ENCODE measurements at regions not wholly inside any gene's neighbourhood (a gene's known extent, or its start where the extent isn't known, plus 50 kb on each side); places are given as distances from the start of the nearest gene placed in this dataset.

GRCh38 chr3:187522293-187522692 is 147.9 kb downstream of the SST start:
- no peak for DNase-seq
- peak overlapping the region; percentile 9 for H3K27ac ChIP-seq (replicated peaks)
- H3K9me3 ChIP-seq (replicated peaks), result no peaks in the 10 kb centered on the region
- no peak overlapping the region for H3K4me3 ChIP-seq
- TF ChIP-seq CTCF (IDR thresholded peaks at IDR 0.05; ENCODE audit: borderline replicate concordance), result no peak
- peaks cover 3% of the 10 kb centered on the region for H3K27me3 ChIP-seq (ENCODE audit: low read depth)
- no peaks in the 10 kb centered on the region for H3K36me3 ChIP-seq
- intact Hi-C loops (cut with micrococcal nuclease), result no loop called here
- peaks cover 4% of the 10 kb centered on the region for H3K4me1 ChIP-seq

- H3K27ac ChIP-seq (replicated peaks), result no peak overlapping the region
- intact Hi-C loops (cut with micrococcal nuclease), result no loop called here
- no peak for DNase-seq
- H3K27me3 ChIP-seq (ENCODE audit: low read depth), result no peaks in the 10 kb centered on the region
- H3K4me3 ChIP-seq, result no peak overlapping the region
- H3K9me3 ChIP-seq (replicated peaks), result no peaks in the 10 kb centered on the region
- H3K4me1 ChIP-seq, result peaks cover 4% of the 10 kb centered on the region
- TF ChIP-seq CTCF (IDR thresholded peaks at IDR 0.05; ENCODE audit: borderline replicate concordance), result no peak
- H3K36me3 ChIP-seq, result no peaks in the 10 kb centered on the region
These were observed 148.6 kb downstream of the SST start for GRCh38 chr3:187521546-187521945.

- no peak for TF ChIP-seq CTCF (IDR thresholded peaks at IDR 0.05; ENCODE audit: borderline replicate concordance)
- Histone ChIP-seq H3K9me3 (replicated peaks) (no peaks in the 10 kb centered on the region), H3K4me1 (peaks cover 4% of the 10 kb centered on the region), H3K27ac (replicated peaks) (peak overlapping the region; percentile 42), H3K27me3 (ENCODE audit: low read depth) (no peaks in the 10 kb centered on the region), H3K4me3 (no peak overlapping the region), H3K36me3 (no peaks in the 10 kb centered on the region)
- intact Hi-C loops (cut with micrococcal nuclease), result no loop called here
- DNase-seq, result peak; percentile 69
These were observed 149.9 kb downstream of the SST start for GRCh38 chr3:187520027-187520945.

- Histone ChIP-seq H3K9me3 (replicated peaks) (no peaks in the 10 kb centered on the region), H3K4me3 (no peak overlapping the region), H3K36me3 (no peaks in the 10 kb centered on the region), H3K27me3 (ENCODE audit: low read depth) (no peaks in the 10 kb centered on the region), H3K27ac (replicated peaks) (peak overlapping the region; percentile 42), H3K4me1 (peaks cover 4% of the 10 kb centered on the region)
- intact Hi-C loops (cut with micrococcal nuclease), result no loop called here
- no peak for DNase-seq
- no peak for TF ChIP-seq CTCF (IDR thresholded peaks at IDR 0.05; ENCODE audit: borderline replicate concordance)
These were observed 150.7 kb downstream of the SST start for GRCh38 chr3:187519428-187519890.

- Histone ChIP-seq H3K36me3 (no peaks in the 10 kb centered on the region), H3K4me3 (no peak overlapping the region), H3K9me3 (replicated peaks) (no peaks in the 10 kb centered on the region), H3K27ac (replicated peaks) (no peak overlapping the region), H3K27me3 (ENCODE audit: low read depth) (no peaks in the 10 kb centered on the region), H3K4me1 (peaks cover 4% of the 10 kb centered on the region)
- no peak for DNase-seq
- TF ChIP-seq CTCF (IDR thresholded peaks at IDR 0.05; ENCODE audit: borderline replicate concordance), result no peak
- intact Hi-C loops (cut with micrococcal nuclease), result no loop called here
These were observed 150.4 kb downstream of the RTP4 start for GRCh38 chr3:187518616-187519015.

All from left ventricle myocardium inferior (tissue), 1 donor.